Activated T-cell treated with anti-CD3 and anti-CD28 coated beads, Interleukin-2, amount 50 U/mL, for 4 hours (primary cell): ENCODE measurements at regions not wholly inside any gene's neighbourhood (a gene's known extent, or its start where the extent isn't known, plus 50 kb on each side); places are given as distances from the start of the nearest gene placed in this dataset.

Source experiments
- ATAC-seq, 2 donors: fragments of 200-7000 bp; cut with Tn5 transposase; one replicate each; pipeline ENCODE4 v1.10.0; 2021
- DNase-seq: peaks from one replicate; pipeline ENCODE4 v3.0.0-alpha.2; 2020
- H3K27me3 Mint-ChIP-seq: one replicate; pipeline ENCODE4 v1.8.0; 2021; ENCODE audit warnings: low read depth, mixed read lengths
- H3K36me3 Mint-ChIP-seq: one replicate; pipeline ENCODE4 v1.8.0; 2022; ENCODE audit warnings: mixed read lengths; ENCODE audit not compliant: insufficient read depth
- H3K4me1 Mint-ChIP-seq: one replicate; pipeline ENCODE4 v1.8.0; 2021; ENCODE audit warnings: low read depth, mixed read lengths
- H3K4me3 Mint-ChIP-seq: one replicate; pipeline ENCODE4 v1.8.0; 2021; ENCODE audit warnings: mild to moderate bottlenecking, moderate library complexity, mixed read lengths
- H3K9me3 Mint-ChIP-seq: one replicate; pipeline ENCODE4 v1.8.0; 2021; ENCODE audit warnings: mixed read lengths

DNA sequence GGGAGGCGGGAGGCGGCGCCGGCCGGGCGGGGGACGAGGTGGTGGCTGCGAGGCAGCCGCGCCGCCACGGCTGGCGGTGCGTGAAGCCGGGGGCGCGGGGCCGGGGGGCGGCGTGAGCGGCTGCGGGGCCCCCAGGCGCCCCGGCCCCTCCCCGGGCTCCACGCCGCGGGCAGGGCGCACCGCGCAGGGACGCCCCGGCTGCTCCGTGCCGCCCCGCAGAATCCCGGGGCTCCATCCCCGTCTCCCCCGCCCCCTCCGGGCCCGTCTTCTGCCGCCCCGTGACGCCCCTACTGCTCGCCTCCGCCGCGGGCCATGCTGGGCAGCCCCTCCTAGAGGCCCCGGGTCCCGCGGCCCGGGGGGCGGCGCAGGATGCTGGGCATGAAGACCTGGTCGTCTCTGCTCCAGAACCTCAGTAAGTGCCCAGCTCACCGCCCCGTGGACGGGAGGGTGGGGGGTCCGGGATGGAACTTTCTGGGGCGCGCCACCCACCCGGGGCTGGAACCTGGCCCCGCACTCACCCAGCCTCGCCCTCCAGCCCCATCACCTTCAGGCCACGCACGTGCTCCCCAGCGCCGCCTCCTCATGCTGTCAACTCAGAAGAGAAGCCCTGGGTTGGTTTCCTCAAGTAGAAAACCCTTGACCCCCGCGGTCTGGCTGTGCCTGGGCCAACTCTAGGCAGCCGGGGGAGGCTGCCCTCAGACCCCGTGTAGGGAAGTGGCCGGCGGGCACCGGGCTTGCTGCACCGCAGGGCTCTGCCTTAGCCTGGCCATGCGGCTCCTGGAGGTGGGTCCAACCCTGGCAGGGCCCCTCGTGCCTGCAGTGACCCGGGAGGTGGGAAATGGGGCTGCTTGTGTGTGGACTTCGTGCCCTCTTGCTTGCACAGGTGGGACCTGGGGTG lies 150.2 kb upstream of the GSE1 start:
- ATAC-seq = peak; percentile 16 to 26
- no peak for DNase-seq
- Mint-ChIP-seq H3K36me3 (no peaks in the 10 kb centered on the region), H3K9me3 (no peaks in the 10 kb centered on the region), H3K4me1 (peaks cover 7% of the 10 kb centered on the region), H3K4me3 (peak overlapping the region; percentile 43), H3K27me3 (peaks cover 43% of the 10 kb centered on the region)

DNA sequence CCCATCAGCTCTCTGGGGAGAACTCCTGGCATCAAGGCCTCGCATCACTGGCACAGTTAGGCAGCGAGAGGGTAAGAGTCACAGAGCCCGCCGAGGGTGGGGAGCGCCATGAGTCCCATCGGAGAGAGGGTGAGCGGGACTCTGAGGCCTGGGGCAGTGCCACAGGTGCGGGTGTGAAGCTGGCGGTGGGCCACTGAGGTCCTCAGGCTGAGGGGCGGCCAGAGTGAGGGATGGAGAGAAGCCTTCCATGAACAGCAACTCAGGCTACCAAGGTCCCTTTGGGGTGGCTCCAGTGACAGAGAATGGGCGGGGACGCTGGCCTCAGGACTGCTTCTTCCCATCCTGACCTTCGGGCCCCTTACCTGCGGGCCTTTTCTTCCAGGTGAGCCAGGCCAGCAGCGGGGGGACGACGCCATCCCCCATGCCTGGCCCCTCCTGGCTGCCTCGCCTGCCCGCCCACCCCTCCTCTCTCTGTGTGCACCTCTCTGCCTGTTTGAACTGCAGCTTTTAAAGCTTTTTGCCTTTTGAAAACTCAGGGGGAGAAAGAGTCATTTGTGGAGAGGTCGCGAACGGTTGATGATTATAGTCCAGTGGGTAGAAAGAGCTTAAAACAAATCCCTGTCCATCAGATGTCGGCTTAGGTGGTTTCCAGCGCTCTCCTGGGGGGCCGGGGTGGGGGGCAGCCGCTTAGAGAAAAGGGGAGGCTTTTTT lies 149.3 kb upstream of the GSE1 start:
- Mint-ChIP-seq H3K27me3 (peaks cover 43% of the 10 kb centered on the region), H3K4me1 (peaks cover 7% of the 10 kb centered on the region), H3K4me3 (no peak overlapping the region), H3K36me3 (no peaks in the 10 kb centered on the region), H3K9me3 (no peaks in the 10 kb centered on the region)
- ATAC-seq (no peak), DNase-seq (no peak)

- Mint-ChIP-seq H3K27me3 (peaks cover 43% of the 10 kb centered on the region), H3K9me3 (no peaks in the 10 kb centered on the region), H3K4me3 (no peak overlapping the region), H3K4me1 (peaks cover 7% of the 10 kb centered on the region), H3K36me3 (no peaks in the 10 kb centered on the region)
- ATAC-seq = no peak
- DNase-seq = no peak
Measured at GRCh38 chr16:85464383-85465305, 148.5 kb upstream of the GSE1 start.

DNA sequence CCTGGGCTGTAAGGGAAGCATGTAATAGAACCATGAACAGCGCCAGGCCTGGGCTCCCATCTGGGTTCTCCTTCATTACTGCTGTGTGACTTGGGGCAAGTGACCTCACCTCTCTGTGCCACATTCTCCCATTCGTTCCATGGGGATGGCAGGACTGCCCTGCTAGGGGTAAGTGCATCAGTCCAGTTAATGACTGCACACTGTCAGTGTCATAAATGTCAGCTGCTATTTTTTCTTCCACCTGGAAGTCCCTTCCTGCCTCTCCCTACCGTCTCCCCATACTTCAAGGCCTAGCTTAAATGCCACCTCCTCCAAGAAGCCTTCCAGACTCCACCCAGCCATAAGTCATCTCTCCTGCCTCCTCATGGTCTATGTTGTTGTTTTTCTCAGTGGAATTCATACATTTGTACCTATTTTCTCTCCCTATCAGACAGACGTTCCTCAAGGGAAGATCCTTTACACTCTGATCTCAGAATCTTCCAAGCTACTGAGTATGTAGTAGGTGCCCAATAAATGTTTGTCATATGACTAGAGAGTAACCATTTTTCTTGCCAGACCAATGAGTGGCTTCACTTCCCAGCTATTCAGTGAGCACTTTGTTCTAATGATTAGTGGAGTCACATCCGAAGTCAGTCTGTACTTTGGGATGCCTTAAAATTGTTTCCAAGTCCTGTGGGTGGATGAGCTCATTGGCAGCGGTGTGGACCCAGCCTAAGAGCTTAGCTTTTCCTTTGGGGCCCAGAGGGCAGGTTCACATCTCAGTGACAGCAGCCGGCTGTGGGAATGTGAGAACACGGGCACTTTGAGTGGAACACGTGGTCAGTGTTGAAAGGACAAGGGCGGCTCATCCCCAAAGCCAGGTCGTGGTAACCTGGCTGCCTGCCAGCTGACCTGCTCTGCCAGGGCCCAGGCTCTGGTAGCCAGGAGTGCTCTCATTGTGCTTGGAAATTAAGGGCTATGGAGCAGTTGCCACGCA lies 147.5 kb upstream of the GSE1 start:
- no peak overlapping the region for H3K4me3 Mint-ChIP-seq
- H3K9me3 Mint-ChIP-seq = no peaks in the 10 kb centered on the region
- no peaks in the 10 kb centered on the region for H3K36me3 Mint-ChIP-seq
- DNase-seq (no peak), ATAC-seq (no peak)
- H3K27me3 Mint-ChIP-seq = peaks cover 39% of the 10 kb centered on the region
- H3K4me1 Mint-ChIP-seq = peaks cover 5% of the 10 kb centered on the region

DNA sequence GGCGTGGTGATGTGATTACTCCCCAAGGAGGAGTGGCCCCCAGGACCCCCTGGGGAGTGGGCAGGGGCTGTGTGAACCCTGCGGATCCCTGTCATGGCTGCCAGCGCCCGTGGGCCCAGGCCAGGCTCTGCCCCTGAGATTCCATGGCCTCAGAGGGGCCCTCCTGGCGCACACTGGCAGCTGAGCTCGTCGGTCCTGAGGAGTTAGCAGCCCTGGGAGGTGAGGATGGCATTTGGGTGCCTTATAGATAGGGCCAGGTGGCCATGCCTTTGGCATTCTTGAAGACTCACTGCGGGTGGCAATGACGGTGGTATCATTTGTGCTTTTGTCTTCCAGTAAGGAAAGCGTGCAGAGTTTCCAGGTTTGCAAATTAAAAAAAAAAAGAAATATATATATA lies 146.8 kb upstream of the GSE1 start:
- Mint-ChIP-seq H3K36me3 (no peaks in the 10 kb centered on the region), H3K4me1 (peaks cover 5% of the 10 kb centered on the region), H3K9me3 (no peaks in the 10 kb centered on the region), H3K27me3 (peaks cover 33% of the 10 kb centered on the region), H3K4me3 (no peak overlapping the region)
- DNase-seq (no peak), ATAC-seq (no peak)

DNA sequence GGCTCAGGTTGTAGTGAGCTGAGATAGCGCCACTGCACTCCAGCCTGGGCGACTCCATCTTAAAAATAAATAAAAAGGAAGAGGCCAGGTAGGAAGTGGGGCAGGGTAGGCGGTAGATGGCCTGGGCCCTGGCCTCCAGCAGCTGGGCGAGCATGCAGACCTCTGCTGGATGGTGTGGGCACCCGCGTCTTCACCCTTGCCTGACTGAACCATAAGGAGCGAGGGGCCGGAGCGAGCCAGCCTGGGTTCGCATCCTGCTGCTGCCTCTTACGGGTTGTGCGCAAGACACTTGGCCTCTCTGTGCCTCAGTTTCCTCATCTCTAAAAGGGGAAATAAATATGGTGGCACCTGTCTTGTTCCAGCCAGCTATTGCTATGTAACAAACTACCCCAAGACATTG lies 146.1 kb upstream of the GSE1 start:
- ATAC-seq (no peak), DNase-seq (no peak)
- H3K27me3 Mint-ChIP-seq = peaks cover 29% of the 10 kb centered on the region
- H3K36me3 Mint-ChIP-seq = no peaks in the 10 kb centered on the region
- no peaks in the 10 kb centered on the region for H3K9me3 Mint-ChIP-seq
- H3K4me3 Mint-ChIP-seq = no peak overlapping the region
- H3K4me1 Mint-ChIP-seq = peaks cover 5% of the 10 kb centered on the region

GRCh38 chr16:85469929-85470590 lies 143.1 kb upstream of the GSE1 start:
- Mint-ChIP-seq H3K27me3 (peaks cover 8% of the 10 kb centered on the region), H3K36me3 (no peaks in the 10 kb centered on the region), H3K4me1 (no peaks in the 10 kb centered on the region), H3K9me3 (no peaks in the 10 kb centered on the region), H3K4me3 (no peak overlapping the region)
- DNase-seq = no peak
- ATAC-seq = no peak

DNA sequence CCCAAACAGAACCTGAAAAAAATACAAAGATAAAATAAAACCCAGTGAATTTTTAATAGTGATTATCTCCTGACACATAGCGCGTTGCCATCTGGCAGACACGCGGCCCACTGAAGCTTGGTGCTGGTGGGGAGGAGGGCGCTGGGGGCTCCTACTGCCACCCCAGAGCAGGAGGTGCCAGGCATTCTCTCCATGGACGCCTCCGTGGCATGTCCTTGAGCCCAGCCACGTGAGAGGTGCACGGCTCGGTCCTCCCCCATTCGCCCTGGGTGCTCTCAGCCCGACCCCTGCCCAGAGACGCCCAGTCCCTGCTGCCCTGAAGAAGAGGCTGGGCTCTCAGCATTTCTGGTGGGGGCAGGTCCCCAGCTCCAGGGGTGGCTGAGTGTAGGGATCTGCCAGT lies 142.2 kb upstream of the GSE1 start:
- Mint-ChIP-seq H3K9me3 (no peaks in the 10 kb centered on the region), H3K27me3 (peaks cover under 1% of the 10 kb centered on the region), H3K4me3 (no peak overlapping the region), H3K36me3 (no peaks in the 10 kb centered on the region), H3K4me1 (no peaks in the 10 kb centered on the region)
- DNase-seq (no peak), ATAC-seq (no peak)

GRCh38 chr16:85471469-85472431 lies 141.4 kb upstream of the GSE1 start:
- H3K4me3 Mint-ChIP-seq = no peak overlapping the region
- no peaks in the 10 kb centered on the region for H3K36me3 Mint-ChIP-seq
- no peaks in the 10 kb centered on the region for H3K9me3 Mint-ChIP-seq
- no peaks in the 10 kb centered on the region for H3K4me1 Mint-ChIP-seq
- no peak for ATAC-seq
- DNase-seq = no peak
- no peaks in the 10 kb centered on the region for H3K27me3 Mint-ChIP-seq

DNA sequence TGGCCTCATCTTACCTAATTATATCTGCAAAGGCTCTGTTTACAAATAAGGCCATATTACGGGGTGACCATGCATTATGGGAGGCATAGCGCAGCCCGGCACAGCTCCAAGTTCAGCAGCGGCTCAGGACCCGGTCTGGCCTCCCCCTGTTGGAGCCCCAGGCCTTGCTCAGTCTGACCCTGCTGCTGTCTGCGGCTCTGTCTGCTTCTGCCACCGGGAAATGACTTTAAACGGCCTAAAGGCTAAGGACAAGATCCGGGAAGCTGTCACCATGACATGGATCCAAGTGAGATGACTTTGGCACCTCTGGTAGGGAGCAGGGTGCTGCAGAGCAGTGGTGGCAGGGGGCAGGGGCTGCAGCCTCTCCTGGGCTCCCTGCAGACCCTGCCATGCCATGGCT lies 140.6 kb upstream of the GSE1 start:
- DNase-seq = no peak
- Mint-ChIP-seq H3K4me3 (no peak overlapping the region), H3K4me1 (no peaks in the 10 kb centered on the region), H3K9me3 (no peaks in the 10 kb centered on the region), H3K36me3 (no peaks in the 10 kb centered on the region), H3K27me3 (no peaks in the 10 kb centered on the region)
- no peak for ATAC-seq

DNA sequence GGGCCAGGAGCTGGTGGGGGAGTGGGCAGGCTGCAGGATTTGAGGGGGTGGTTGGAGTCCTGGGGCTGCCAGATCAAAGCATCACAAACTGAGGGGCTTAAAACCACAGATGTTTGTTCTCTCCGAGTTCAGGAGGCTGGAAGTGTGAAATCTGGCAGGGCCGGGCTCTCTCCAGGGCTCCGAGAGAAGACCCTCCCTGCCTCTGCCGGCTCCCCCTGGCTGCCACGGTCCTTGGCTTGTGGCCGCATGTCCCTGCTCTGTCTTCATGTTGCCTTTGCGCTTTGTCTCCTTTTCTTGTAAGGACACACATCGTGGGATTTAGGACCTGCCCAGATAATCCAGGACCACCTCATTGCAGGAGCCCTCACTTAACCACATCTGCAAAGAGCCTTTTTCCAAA lies 139.8 kb upstream of the GSE1 start:
- ATAC-seq = no peak
- no peaks in the 10 kb centered on the region for H3K9me3 Mint-ChIP-seq
- no peaks in the 10 kb centered on the region for H3K36me3 Mint-ChIP-seq
- no peaks in the 10 kb centered on the region for H3K4me1 Mint-ChIP-seq
- H3K4me3 Mint-ChIP-seq = no peak overlapping the region
- H3K27me3 Mint-ChIP-seq = no peaks in the 10 kb centered on the region
- DNase-seq = no peak

DNA sequence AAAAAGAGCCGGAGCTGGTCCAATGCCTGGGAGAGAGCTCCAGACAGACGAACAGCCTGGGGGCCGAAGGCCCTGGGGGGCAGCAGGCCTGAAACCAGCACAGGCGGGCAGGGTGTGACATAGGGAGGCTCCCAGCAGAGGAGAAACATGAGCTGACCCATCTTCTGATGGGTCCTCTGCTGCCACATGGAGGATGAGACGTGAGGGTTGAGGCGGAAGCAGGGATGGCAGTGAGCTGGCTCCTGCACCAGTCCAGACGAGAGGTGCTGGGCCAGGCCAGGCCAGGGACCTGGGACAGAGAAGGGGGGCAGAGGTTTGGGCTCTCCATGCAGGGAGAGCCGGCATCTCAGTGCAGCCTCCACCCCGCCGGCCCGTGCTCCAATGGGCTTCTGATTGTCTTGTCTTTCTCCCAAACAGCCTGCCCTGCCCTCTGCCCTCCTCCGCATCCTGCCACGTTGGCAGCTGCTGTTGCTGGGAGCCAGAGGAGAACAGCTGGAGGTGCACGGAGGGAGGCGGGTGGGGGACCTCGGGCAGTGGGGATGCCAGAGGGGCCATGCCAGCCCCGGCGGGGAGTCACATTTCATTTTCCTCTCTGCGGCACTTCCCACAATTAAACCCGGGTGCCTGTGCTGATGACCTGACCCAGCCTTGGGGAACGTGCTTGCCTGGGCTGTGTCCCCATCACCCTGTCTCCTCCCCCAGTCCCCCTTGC lies 139.1 kb upstream of the GSE1 start:
- Mint-ChIP-seq H3K36me3 (no peaks in the 10 kb centered on the region), H3K9me3 (no peaks in the 10 kb centered on the region), H3K27me3 (no peaks in the 10 kb centered on the region), H3K4me3 (no peak overlapping the region), H3K4me1 (no peaks in the 10 kb centered on the region)
- no peak for ATAC-seq
- no peak for DNase-seq
